GM19463 (cell line): ENCODE measurements at regions not wholly inside any gene's neighbourhood (a gene's known extent, or its start where the extent isn't known, plus 50 kb on each side); places are given as distances from the start of the nearest gene placed in this dataset.

ENCODE experiments used
- ATAC-seq: cut with Tn5 transposase; IDR thresholded peaks from one replicate; pipeline ENCODE4 v1.9.1; 2021; ENCODE audit warnings: mild to moderate bottlenecking, moderate library complexity; ENCODE audit not compliant: unreplicated experiment

GRCh38 chr9:119436261-119436660 is 67.0 kb upstream of the BRINP1 start:
- no peak for ATAC-seq

- no peak for ATAC-seq
These were observed 65.8 kb upstream of the BRINP1 start for GRCh38 chr9:119435076-119435475.

GRCh38 chr9:119432428-119432827 is 63.2 kb upstream of the BRINP1 start:
- no peak for ATAC-seq

- ATAC-seq = no peak
These were observed 60.1 kb upstream of the BRINP1 start for GRCh38 chr9:119429302-119429701.

- ATAC-seq = no peak
These were observed 51.0 kb upstream of the BRINP1 start for GRCh38 chr9:119420231-119420630.
